ENCODE measurements at regions not wholly inside any gene's neighbourhood (a gene's known extent, or its start where the extent isn't known, plus 50 kb on each side); places are given as distances from the start of the nearest gene placed in this dataset.

DNA sequence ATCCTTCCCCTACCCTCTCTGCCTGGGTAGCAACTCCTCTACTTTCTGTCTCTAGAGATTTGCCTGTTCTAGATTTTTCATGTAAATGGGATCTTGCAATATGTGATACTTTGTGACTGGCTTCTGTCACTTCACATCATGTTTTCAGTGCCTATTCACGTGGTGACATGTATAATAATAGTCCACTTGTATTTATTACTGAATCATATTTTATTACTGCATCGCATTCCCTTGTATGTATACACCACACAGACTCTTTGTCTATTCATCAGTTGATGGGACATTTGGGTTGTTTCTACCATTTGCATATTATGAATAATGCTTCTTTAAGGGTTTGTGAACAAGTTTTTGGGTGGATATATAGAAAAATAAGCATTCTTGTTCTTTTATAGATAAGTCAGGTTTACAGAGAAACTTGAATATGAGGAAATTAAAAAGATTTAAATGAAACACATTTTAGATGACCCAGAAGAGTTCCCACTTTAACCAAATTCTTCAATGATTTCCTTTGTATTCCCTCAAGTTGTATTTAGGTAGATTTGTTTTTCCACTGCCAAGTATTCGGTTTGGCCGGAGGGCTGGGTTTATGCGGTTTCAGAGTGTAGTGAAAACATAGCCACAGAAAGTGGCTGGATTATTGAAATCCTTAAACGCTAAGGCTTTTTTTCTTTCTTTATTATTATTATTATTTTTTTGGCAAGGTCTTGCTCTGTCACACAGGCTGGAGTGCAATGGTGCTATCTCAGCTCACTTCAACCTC is 178.7 kb upstream of the TMTC1 start:
- H3K27me3 Mint-ChIP-seq, result peaks cover 7% of the 10 kb centered on the region
- DNase-seq (ENCODE audit: extremely low spot score, unreplicated experiment), result no peak
- H3K4me1 Mint-ChIP-seq (ENCODE audit: unreplicated experiment), result no peaks in the 10 kb centered on the region
- TF ChIP-seq, protein P1, sequence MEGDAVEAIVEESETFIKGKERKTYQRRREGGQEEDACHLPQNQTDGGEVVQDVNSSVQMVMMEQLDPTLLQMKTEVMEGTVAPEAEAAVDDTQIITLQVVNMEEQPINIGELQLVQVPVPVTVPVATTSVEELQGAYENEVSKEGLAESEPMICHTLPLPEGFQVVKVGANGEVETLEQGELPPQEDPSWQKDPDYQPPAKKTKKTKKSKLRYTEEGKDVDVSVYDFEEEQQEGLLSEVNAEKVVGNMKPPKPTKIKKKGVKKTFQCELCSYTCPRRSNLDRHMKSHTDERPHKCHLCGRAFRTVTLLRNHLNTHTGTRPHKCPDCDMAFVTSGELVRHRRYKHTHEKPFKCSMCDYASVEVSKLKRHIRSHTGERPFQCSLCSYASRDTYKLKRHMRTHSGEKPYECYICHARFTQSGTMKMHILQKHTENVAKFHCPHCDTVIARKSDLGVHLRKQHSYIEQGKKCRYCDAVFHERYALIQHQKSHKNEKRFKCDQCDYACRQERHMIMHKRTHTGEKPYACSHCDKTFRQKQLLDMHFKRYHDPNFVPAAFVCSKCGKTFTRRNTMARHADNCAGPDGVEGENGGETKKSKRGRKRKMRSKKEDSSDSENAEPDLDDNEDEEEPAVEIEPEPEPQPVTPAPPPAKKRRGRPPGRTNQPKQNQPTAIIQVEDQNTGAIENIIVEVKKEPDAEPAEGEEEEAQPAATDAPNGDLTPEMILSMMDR (conservative IDR thresholded peaks at IDR 0.05), result no peak
- H3K9me3 Mint-ChIP-seq, result no peaks in the 10 kb centered on the region
- H3K36me3 Mint-ChIP-seq, result no peaks in the 10 kb centered on the region
- no peak overlapping the region for H3K4me3 Mint-ChIP-seq
- no peak overlapping the region for H3K27ac Mint-ChIP-seq

DNA sequence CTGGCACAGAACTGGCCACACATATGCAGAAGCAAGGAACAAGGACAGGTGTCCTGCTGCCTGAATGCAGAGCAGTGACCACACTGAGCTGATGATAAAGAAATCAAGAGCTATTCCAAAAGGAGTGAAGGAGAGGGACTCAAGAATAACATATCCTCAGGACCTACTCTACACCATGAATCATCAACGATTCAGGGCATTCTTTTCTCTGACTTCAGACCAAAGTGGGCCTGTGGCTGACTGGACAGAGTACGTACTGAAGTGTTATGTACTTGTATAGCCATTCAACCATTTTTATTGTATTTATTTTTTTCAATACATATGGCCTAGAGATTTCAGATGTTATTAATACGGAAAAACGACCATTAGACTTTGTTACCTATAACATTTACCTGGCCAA is 177.5 kb upstream of the TMTC1 start:
- no peak overlapping the region for H3K27ac Mint-ChIP-seq
- no peaks in the 10 kb centered on the region for H3K4me1 Mint-ChIP-seq (ENCODE audit: unreplicated experiment)
- H3K9me3 Mint-ChIP-seq, result no peaks in the 10 kb centered on the region
- H3K27me3 Mint-ChIP-seq, result peaks cover 7% of the 10 kb centered on the region
- H3K4me3 Mint-ChIP-seq, result no peak overlapping the region
- no peak for DNase-seq (ENCODE audit: extremely low spot score, unreplicated experiment)
- H3K36me3 Mint-ChIP-seq, result no peaks in the 10 kb centered on the region
- TF ChIP-seq, protein P1 (conservative IDR thresholded peaks at IDR 0.05), result no peak

DNA sequence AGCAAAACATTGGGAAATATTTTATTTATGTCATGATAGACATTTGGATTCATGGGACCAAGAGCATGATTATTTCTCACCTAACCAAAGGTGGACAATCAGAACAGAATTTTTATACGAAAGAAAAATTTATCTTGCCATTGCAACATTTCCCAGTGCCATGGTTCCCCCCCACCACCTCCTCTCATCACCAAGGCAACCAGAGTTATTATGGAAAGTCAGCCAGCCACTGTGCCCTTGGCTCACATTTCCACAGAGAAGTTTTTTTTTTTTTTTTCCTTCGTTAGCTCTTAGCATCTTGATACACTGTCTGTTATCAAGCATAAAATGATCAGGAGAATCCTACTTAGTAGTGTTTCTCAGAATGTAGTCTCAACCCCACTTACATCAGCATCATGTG is 176.4 kb upstream of the TMTC1 start:
- DNase-seq (ENCODE audit: extremely low spot score, unreplicated experiment), result no peak
- H3K36me3 Mint-ChIP-seq, result no peaks in the 10 kb centered on the region
- H3K27me3 Mint-ChIP-seq, result peaks cover 7% of the 10 kb centered on the region
- TF ChIP-seq, protein P1 (conservative IDR thresholded peaks at IDR 0.05), result no peak
- H3K9me3 Mint-ChIP-seq, result no peaks in the 10 kb centered on the region
- H3K27ac Mint-ChIP-seq, result no peak overlapping the region
- no peaks in the 10 kb centered on the region for H3K4me1 Mint-ChIP-seq (ENCODE audit: unreplicated experiment)
- H3K4me3 Mint-ChIP-seq, result no peak overlapping the region

DNA sequence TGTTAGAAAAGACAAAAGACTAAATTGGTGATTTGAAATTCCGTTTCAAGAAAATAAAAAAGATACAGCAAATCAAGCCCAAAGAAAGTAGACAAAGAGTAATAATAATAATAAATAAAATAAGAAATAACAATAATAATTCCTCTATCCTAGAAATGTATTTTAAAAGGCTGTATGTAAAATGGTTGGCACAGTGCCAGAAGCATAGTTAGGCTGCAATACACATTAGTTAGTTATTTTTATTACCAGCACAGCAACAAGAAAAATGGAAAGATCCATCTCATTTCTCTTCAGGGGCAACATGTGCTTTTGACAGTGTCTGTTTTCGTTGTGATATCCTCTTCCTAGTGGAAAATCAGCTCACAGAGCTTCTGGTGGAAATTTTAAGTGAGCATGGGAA is 174.1 kb upstream of the TMTC1 start:
- Mint-ChIP-seq H3K36me3 (no peaks in the 10 kb centered on the region), H3K27me3 (no peaks in the 10 kb centered on the region), H3K4me3 (no peak overlapping the region), H3K4me1 (ENCODE audit: unreplicated experiment) (no peaks in the 10 kb centered on the region), H3K9me3 (no peaks in the 10 kb centered on the region), H3K27ac (no peak overlapping the region)
- TF ChIP-seq, protein P1 (conservative IDR thresholded peaks at IDR 0.05), result no peak
- no peak for DNase-seq (ENCODE audit: extremely low spot score, unreplicated experiment)

DNA sequence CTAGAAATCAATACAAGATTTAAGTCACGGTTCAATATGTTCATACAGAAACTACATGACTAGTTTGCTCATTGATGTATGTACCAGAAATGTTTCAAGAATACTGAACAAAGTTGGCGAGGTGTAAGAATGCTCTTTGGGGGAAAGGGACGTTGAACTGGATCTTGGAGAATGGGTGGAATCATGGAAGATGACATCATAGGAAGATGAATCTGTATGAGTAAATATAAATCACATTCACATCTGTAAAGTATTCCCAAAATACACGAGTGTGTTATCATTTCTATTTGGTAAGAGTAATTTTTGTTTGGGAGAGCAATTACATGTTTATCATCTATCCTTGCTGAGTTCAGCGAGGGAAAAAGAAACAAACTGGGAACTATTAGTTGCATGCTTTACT is 162.2 kb upstream of the TMTC1 start:
- H3K36me3 Mint-ChIP-seq, result no peaks in the 10 kb centered on the region

More for the DNA sequence above, 162.2 kb upstream of the TMTC1 start:
- no peak overlapping the region for H3K4me3 Mint-ChIP-seq
- no peaks in the 10 kb centered on the region for H3K4me1 Mint-ChIP-seq (ENCODE audit: unreplicated experiment)
- peaks cover 7% of the 10 kb centered on the region for H3K27me3 Mint-ChIP-seq
- H3K9me3 Mint-ChIP-seq, result peaks cover 4% of the 10 kb centered on the region
- TF ChIP-seq, protein P1 (conservative IDR thresholded peaks at IDR 0.05), result no peak
- H3K27ac Mint-ChIP-seq, result no peak overlapping the region
- DNase-seq (ENCODE audit: extremely low spot score, unreplicated experiment), result no peak
